ENCODE measurements at regions not wholly inside any gene's neighbourhood (a gene's known extent, or its start where the extent isn't known, plus 50 kb on each side); places are given as distances from the start of the nearest gene placed in this dataset.

- H3K9me3 ChIP-seq (ENCODE audit: control insufficient read depth, insufficient read depth, low read length): no peaks in the 10 kb centered on the region
- H3K27ac ChIP-seq (ENCODE audit: insufficient read depth, low read length): no peak overlapping the region
- H3K4me2 ChIP-seq (ENCODE audit: low read depth, low read length): no peak overlapping the region
- H4K91ac ChIP-seq (ENCODE audit: insufficient read depth, low read depth, low read length): no peak overlapping the region
- no peaks in the 10 kb centered on the region for H3K9me1 ChIP-seq (ENCODE audit: insufficient read depth, low read length)
- intact Hi-C loops (cut with micrococcal nuclease): no loop called here
- ChIA-PET CTCF (no interaction called here), POLR2A (ENCODE audit: unreplicated experiment) (no interaction called here)
- no peak overlapping the region for H3K9ac ChIP-seq (ENCODE audit: low read depth, low read length)
- peaks cover under 1% of the 10 kb centered on the region for H3K27me3 ChIP-seq (ENCODE audit: control insufficient read depth, insufficient read depth, low read length)
- no peak overlapping the region for H3K4ac ChIP-seq (ENCODE audit: low read depth, low read length)
- DNase-seq (no peak), ATAC-seq (ENCODE audit: low read depth) (no peak)
- no peak overlapping the region for H2BK15ac ChIP-seq (ENCODE audit: low read depth, low read length)
- dilution Hi-C loops (cut with HindIII; ENCODE audit: low sequenced_read_pairs, unreplicated experiment): no loop called here
- H3K4me1 ChIP-seq (ENCODE audit: control insufficient read depth, insufficient read depth, low read length): no peaks in the 10 kb centered on the region
- no peak overlapping the region for H2BK5ac ChIP-seq (ENCODE audit: low read depth, low read length, poor library complexity, severe bottlenecking)
- H2AK9ac ChIP-seq (replicated peaks; ENCODE audit: low read depth, low read length, poor library complexity): no peak overlapping the region
- WGBS, 2 experiments (ENCODE audit: extremely low coverage in 2 of 2, insufficient read length in 1 of 2): 0% methylated on average over 1 of the region's 6 CpGs; no CpG with 5 or more reads in 1 of the 2 experiments
- H3K14ac ChIP-seq (replicated peaks; ENCODE audit: low read depth, low read length): no peak overlapping the region
- H3K36me3 ChIP-seq (ENCODE audit: control insufficient read depth, insufficient read depth, low read length): no peaks in the 10 kb centered on the region
- H3K18ac ChIP-seq (ENCODE audit: low read depth, low read length): no peak overlapping the region
- no peak overlapping the region for H4K8ac ChIP-seq (ENCODE audit: low read depth in 2 of 2, low read length in 2 of 2)
- no peak overlapping the region for H2AFZ ChIP-seq (replicated peaks; ENCODE audit: low read length, poor library complexity)
- H3K56ac ChIP-seq (ENCODE audit: extremely low read depth, insufficient read depth, low read length): no peak overlapping the region
- H4K5ac ChIP-seq (ENCODE audit: low read depth, low read length): no peak overlapping the region
- no peak overlapping the region for H2BK120ac ChIP-seq (ENCODE audit: low read depth, low read length)
- no peaks in the 10 kb centered on the region for H3K79me1 ChIP-seq (ENCODE audit: low read depth in 1 of 2, low read length in 2 of 2)
- H2AK5ac ChIP-seq (ENCODE audit: low read depth, low read length): no peak overlapping the region
- TF ChIP-seq POLR2A (IDR thresholded peaks at IDR 0.05; ENCODE audit: low read depth, low read length) (no peak), RAD21 (IDR thresholded peaks at IDR 0.05; ENCODE audit: low read length) (no peak), MAZ (IDR thresholded peaks at IDR 0.05; ENCODE audit: borderline replicate concordance, low read depth, low read length) (no peak), CHD1 (IDR thresholded peaks at IDR 0.05; ENCODE audit: low read depth, low read length) (no peak), NFE2L2 (IDR thresholded peaks at IDR 0.05; ENCODE audit: low read depth, low read length) (no peak)
- TF ChIP-seq, protein P1, sequence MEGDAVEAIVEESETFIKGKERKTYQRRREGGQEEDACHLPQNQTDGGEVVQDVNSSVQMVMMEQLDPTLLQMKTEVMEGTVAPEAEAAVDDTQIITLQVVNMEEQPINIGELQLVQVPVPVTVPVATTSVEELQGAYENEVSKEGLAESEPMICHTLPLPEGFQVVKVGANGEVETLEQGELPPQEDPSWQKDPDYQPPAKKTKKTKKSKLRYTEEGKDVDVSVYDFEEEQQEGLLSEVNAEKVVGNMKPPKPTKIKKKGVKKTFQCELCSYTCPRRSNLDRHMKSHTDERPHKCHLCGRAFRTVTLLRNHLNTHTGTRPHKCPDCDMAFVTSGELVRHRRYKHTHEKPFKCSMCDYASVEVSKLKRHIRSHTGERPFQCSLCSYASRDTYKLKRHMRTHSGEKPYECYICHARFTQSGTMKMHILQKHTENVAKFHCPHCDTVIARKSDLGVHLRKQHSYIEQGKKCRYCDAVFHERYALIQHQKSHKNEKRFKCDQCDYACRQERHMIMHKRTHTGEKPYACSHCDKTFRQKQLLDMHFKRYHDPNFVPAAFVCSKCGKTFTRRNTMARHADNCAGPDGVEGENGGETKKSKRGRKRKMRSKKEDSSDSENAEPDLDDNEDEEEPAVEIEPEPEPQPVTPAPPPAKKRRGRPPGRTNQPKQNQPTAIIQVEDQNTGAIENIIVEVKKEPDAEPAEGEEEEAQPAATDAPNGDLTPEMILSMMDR (conservative IDR thresholded peaks at IDR 0.05; ENCODE audit: low read depth, low read length): no peak
- H4K20me1 ChIP-seq (ENCODE audit: insufficient read depth, low read length): no peaks in the 10 kb centered on the region
- in situ Hi-C loops (cut with MboI; ENCODE audit: low sequenced_read_pairs): no loop called here
- H2BK20ac ChIP-seq (ENCODE audit: low read depth, low read length): no peak overlapping the region
- H3K4me3 ChIP-seq (ENCODE audit: insufficient read depth, low read depth, low read length): no peak overlapping the region
- no TSS peak for BruUV-seq (replicated peaks)
- H3K23ac ChIP-seq (ENCODE audit: low read depth, low read length): no peak overlapping the region
These were observed 207.5 kb downstream of the HERPUD2 start for GRCh38 chr7:35487402-35487801.

Data from IMR-90 (cell line).